Stimulated activated CD4-positive, alpha-beta T cell treated with anti-CD3 and anti-CD28 coated beads, Interleukin-4, amount 100 ng/mL, for 1 hour (primary cell): ENCODE measurements at regions not wholly inside any gene's neighbourhood (a gene's known extent, or its start where the extent isn't known, plus 50 kb on each side); places are given as distances from the start of the nearest gene placed in this dataset.

ENCODE experiments used
- DNase-seq: peaks from one replicate; pipeline ENCODE4 v3.0.0-alpha.2; 2020

DNA sequence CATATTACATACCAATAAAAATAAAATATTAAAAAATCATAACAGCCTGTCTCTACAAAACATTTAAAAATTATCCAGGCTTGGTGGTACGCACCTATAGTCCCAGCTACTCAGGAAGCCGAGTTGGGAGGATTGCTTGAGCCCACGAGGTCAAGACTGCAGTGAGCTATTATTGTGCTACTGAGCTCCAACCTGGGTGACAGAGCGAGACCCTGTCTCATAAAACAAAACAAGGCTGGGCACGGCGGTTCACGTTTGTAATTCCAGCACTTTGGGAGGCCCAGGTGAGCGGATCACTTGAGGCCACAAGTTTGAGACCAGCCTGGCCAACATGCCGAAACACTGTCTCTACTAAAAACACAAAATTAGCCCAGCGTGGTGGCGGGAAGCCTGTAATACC is 52.2 kb upstream of the LSM14A start:
- no peak for DNase-seq

DNA sequence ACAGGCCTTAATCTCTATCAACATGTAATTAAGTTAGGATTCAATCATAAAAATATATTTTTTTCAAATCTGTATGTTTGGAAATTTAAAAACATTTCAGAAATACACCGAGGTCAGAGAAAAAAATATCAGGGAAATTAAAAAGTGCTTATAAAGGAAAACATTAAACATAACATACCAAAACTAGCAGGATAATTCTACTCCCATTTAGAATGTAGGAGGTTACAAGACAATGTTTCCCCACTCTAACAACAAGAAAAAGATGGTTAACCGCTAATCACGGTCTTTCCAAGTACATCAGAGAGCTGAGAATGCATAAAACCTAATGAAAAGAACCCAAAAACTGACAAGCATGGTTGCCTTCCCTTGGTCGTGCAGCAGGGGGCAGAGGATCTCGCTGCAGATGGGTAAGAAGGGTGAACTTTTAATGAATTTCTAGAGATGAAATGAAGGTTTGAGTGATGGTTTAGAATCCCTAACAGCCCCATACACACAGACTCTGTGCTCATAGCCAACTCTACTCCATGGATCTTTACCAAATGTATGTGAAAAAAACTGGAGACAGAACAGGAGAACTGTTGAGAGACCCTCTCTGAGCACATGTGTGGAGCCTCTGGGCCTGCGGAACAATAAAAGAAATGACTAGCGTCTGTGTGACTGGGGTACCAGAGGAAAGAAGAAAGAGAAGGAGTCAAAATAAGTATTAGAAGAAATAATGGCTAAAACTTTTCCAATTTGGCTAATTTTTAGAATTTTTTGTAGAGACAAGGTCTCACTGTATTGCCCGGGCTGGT is 51.3 kb upstream of the LSM14A start:
- DNase-seq: peak; percentile 59
